ENCODE measurements at regions not wholly inside any gene's neighbourhood (a gene's known extent, or its start where the extent isn't known, plus 50 kb on each side); places are given as distances from the start of the nearest gene placed in this dataset.
"Not testable (repeated sequence)": the region's sequence is repeated elsewhere in the genome, so short reads cannot be mapped to it uniquely, and the experiment has no call there.

DNA sequence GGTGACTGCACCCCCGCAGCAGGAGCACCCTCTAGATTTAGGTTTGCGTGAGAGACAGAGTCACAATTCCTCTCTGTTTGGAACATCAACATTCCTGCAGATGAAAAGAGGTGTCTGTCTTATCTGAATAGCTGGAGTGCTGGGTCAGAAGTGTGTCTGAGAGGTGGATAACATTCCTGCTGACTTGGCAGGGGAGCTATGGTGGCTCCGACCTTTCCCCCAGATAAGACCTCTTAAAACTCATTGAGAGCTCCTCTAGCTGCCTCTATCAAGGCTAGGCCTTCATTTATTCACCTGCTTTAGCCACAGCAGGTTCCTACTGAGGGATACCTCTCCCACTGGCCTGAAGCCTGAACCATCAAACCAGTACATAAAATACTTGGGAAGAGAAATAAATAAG, 615.5 kb downstream of the LRRC70 start:
- H3K27ac Mint-ChIP-seq = no peak overlapping the region
- no peaks in the 10 kb centered on the region for H3K4me1 Mint-ChIP-seq (ENCODE audit: low read depth)
- intact Hi-C loops (cut with micrococcal nuclease) = no loop called here
- H3K27me3 Mint-ChIP-seq (ENCODE audit: insufficient read depth) = no peaks in the 10 kb centered on the region
- DNase-seq (ENCODE audit: low spot score) = no peak
- H3K36me3 Mint-ChIP-seq (ENCODE audit: low read depth) = no peaks in the 10 kb centered on the region
- H3K9me3 Mint-ChIP-seq = no peaks in the 10 kb centered on the region
- H3K4me3 Mint-ChIP-seq = no peak overlapping the region

DNA sequence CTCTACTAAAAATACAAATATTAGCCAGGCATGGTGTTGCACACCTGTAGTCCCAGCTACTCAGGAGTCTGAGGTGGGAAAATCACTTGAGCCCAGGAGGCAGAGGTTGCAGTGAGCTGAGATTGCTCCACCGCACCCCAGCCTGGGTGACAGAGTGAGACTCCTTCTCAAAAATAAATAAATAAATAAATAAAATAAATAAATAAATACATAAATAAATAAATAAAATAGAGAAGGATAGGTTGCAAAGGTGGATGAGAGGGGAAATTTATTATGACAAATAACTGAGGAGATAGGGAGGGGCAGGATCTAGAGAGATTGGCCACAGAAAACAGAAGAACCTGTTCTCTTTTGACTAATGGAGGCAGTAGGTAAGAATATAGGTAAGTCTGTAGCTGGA, 601.6 kb downstream of the LRRC70 start:
- intact Hi-C loops (cut with micrococcal nuclease); H3K4me3 Mint-ChIP-seq; H3K4me1 Mint-ChIP-seq (ENCODE audit: low read depth); H3K27ac Mint-ChIP-seq; H3K27me3 Mint-ChIP-seq (ENCODE audit: insufficient read depth); H3K36me3 Mint-ChIP-seq (ENCODE audit: low read depth); H3K9me3 Mint-ChIP-seq; DNase-seq (ENCODE audit: low spot score): not testable (repeated sequence)

DNA sequence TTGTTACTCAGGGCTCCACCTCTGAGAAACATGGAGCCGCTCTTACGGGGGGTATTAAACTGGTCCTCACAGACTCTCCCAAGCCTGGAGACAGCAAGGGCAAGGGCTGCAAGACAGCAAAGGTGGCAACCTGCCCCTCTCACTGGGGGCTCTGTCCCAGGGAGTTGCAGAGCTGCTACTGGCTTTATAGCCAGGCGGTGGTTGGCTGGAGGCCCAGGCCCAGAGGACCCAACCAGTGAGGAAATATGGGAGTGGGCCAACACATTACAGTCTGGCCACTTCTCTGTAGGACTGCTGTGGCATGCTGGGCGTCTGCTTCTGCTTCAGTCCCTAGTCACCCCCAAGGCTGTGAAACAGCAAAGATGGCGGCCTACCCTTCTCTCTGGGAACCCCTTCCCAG, 597.2 kb downstream of the LRRC70 start:
- Mint-ChIP-seq H3K36me3 (ENCODE audit: low read depth) (no peaks in the 10 kb centered on the region), H3K27ac (no peak overlapping the region), H3K9me3 (no peaks in the 10 kb centered on the region), H3K4me1 (ENCODE audit: low read depth) (no peaks in the 10 kb centered on the region), H3K27me3 (ENCODE audit: insufficient read depth) (no peaks in the 10 kb centered on the region), H3K4me3 (no peak overlapping the region)
- no peak for DNase-seq (ENCODE audit: low spot score)
- intact Hi-C loops (cut with micrococcal nuclease) = no loop called here

DNA sequence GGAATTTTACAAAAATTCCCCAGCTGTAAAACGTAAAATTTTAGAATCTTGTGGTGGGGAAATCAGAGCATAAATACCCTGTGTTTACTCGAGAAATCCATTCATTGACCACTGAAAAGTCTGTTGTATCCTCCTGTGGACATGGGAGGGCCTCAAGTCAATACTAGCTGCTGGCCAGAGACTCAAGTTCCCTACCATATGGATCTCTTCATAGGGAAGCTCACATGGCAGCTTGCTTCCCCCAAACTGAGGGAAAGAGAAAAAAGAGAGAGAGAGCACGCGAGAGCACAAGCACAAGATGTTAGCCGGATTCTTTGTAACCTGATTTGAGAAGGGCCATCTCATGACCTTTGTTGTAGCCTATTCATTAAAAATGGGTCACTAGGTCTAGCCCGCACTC, 591.9 kb downstream of the LRRC70 start:
- intact Hi-C loops (cut with micrococcal nuclease) = no loop called here

DNA sequence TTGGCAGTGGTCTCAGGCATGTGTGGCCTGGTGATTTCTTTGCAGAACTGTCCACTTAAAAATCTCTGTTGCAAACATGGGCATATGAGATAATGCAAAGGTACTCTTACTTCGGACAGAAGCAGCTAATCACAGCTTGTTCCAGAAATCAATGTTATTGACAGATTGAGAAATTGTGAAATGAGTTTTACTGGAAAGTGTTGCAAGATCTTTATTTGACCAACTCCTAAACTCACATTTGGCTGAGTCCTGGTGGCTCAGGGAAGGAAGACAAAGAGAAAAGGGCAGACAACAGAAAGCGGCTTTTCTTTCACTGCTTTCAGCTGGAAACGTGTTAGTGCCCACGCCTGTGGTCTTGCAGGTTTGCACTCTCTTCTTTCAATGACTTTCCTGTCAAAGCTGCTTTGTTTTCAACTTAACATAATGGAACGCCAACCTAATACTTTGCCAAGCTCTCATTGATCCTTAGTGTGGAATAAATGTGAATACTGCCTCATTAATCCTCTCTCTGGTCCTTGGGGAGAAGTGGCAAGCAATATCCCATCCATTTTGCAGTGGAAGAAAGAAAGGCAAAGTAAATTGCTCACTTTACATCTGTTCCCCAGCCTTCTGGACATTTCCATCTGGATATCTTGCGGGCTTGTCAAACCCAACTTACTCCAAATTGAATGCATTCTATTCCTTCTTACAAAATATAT, 586.4 kb downstream of the LRRC70 start:
- Mint-ChIP-seq H3K4me1 (ENCODE audit: low read depth) (no peaks in the 10 kb centered on the region), H3K36me3 (ENCODE audit: low read depth) (no peaks in the 10 kb centered on the region), H3K27ac (no peak overlapping the region), H3K27me3 (ENCODE audit: insufficient read depth) (no peaks in the 10 kb centered on the region), H3K4me3 (no peak overlapping the region), H3K9me3 (peaks cover 5% of the 10 kb centered on the region)
- intact Hi-C loops (cut with micrococcal nuclease) = no loop called here
- DNase-seq (ENCODE audit: low spot score) = no peak

More for the DNA sequence above, 591.9 kb downstream of the LRRC70 start:
- Mint-ChIP-seq H3K27ac (no peak overlapping the region), H3K27me3 (ENCODE audit: insufficient read depth) (no peaks in the 10 kb centered on the region), H3K4me1 (ENCODE audit: low read depth) (no peaks in the 10 kb centered on the region), H3K36me3 (ENCODE audit: low read depth) (no peaks in the 10 kb centered on the region), H3K9me3 (peaks cover 5% of the 10 kb centered on the region), H3K4me3 (no peak overlapping the region)
- DNase-seq (ENCODE audit: low spot score) = no peak

DNA sequence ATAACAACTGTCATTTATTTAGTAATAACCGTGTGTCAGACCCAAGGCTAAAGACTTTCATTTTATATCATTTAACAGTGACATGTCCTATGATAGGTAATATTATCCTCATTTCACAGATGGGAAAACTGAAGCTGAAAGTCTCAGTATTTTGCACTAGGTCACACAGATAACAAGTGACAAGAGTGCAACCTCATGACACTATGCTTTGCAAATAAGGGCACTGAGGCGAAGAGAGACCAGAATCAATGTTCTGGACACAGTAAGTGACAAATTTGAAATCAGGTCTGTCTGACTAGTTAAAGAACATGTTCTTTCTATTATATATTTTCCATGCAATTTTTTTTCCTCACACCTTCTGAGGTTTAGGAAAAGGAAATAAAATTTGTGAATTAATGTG, 585.7 kb downstream of the LRRC70 start:
- Mint-ChIP-seq H3K4me1 (ENCODE audit: low read depth) (no peaks in the 10 kb centered on the region), H3K27ac (no peak overlapping the region), H3K36me3 (ENCODE audit: low read depth) (no peaks in the 10 kb centered on the region), H3K4me3 (no peak overlapping the region), H3K9me3 (peaks cover 5% of the 10 kb centered on the region), H3K27me3 (ENCODE audit: insufficient read depth) (no peaks in the 10 kb centered on the region)
- intact Hi-C loops (cut with micrococcal nuclease) = no loop called here
- no peak for DNase-seq (ENCODE audit: low spot score)

DNA sequence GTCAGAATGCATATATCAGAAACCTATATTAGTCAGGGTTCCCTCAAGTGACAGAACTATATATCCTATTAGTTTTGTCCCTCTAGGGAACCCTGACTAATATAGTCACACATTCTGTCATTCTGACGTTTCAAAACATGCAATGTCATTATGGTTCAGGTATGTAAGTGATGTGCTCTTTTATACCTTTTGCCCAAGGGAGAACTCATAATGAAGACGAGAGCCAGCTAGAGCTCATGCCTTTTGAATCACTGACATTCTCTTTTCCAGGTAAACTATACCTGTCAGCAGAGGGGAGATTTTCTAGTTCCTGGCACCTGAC, 576.7 kb downstream of the LRRC70 start:
- H3K4me1 Mint-ChIP-seq (ENCODE audit: low read depth) = no peaks in the 10 kb centered on the region
- no peaks in the 10 kb centered on the region for H3K9me3 Mint-ChIP-seq
- intact Hi-C loops (cut with micrococcal nuclease) = no loop called here
- no peaks in the 10 kb centered on the region for H3K27me3 Mint-ChIP-seq (ENCODE audit: insufficient read depth)
- no peaks in the 10 kb centered on the region for H3K36me3 Mint-ChIP-seq (ENCODE audit: low read depth)
- H3K4me3 Mint-ChIP-seq = no peak overlapping the region
- DNase-seq (ENCODE audit: low spot score) = no peak
- no peak overlapping the region for H3K27ac Mint-ChIP-seq

DNA sequence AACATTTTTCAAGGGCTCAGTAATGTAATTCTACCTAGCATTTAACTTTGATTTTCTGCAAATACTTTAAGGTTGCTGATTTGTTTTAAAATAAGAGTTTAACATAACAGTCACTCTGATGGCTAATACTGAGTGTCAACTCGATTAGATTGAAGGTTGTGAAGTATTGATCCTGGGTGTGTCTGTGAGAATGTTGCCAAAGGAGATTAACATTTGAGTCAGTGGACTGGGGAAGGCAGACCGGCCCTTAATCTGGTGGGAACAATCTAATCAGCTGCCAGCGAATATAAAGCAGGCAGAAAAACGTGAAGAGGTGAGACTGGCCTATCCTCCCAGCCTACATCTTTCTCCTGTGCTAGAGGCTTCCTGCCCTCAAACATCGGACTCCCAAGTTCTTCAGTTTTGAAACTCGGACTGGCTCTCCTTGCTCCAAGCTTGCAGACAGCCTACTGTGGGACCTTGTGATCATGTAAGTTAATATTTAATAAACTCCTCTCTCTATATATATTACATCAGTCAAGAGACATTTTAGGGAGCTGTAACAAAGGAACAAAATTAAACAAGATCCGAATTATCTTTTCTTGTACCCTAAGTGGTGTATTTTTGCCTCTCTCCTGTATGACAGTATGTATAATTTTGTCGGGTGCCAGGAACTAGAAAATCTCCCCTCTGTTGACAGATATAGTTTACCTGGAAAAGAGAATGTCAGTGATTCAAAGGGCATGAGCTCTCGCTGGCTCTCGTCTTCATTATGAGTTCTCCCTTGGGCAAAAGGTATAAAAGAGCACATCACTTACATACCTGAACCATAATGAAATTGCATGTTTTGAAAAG, 576.1 kb downstream of the LRRC70 start:
- Mint-ChIP-seq H3K4me1 (ENCODE audit: low read depth) (no peaks in the 10 kb centered on the region), H3K27me3 (ENCODE audit: insufficient read depth) (no peaks in the 10 kb centered on the region), H3K36me3 (ENCODE audit: low read depth) (no peaks in the 10 kb centered on the region), H3K27ac (no peak overlapping the region), H3K4me3 (no peak overlapping the region), H3K9me3 (no peaks in the 10 kb centered on the region)
- DNase-seq (ENCODE audit: low spot score) = no peak
- intact Hi-C loops (cut with micrococcal nuclease) = no loop called here

DNA sequence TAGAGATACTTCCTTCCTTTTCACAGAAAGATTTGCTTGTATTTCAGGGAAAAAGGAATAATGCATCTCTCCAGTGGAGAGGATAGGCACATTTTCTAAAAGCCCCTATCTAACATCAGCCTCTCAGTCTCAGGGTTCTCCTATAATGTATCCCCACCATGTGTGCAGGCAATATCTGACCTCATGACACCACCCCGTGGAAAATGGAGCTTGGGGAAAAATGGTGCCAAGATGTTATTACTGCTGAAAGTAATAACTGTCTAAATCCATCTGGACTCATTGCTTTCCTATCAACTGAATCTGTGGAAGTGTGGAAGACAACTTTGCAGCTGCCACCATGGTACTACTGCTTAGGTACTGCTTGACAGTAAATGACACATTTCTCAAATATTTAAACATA, 574.3 kb downstream of the LRRC70 start:
- no peaks in the 10 kb centered on the region for H3K36me3 Mint-ChIP-seq (ENCODE audit: low read depth)
- no peak for DNase-seq (ENCODE audit: low spot score)
- no peaks in the 10 kb centered on the region for H3K9me3 Mint-ChIP-seq
- intact Hi-C loops (cut with micrococcal nuclease) = no loop called here
- H3K27me3 Mint-ChIP-seq (ENCODE audit: insufficient read depth) = no peaks in the 10 kb centered on the region
- H3K27ac Mint-ChIP-seq = no peak overlapping the region
- H3K4me1 Mint-ChIP-seq (ENCODE audit: low read depth) = no peaks in the 10 kb centered on the region
- no peak overlapping the region for H3K4me3 Mint-ChIP-seq

DNA sequence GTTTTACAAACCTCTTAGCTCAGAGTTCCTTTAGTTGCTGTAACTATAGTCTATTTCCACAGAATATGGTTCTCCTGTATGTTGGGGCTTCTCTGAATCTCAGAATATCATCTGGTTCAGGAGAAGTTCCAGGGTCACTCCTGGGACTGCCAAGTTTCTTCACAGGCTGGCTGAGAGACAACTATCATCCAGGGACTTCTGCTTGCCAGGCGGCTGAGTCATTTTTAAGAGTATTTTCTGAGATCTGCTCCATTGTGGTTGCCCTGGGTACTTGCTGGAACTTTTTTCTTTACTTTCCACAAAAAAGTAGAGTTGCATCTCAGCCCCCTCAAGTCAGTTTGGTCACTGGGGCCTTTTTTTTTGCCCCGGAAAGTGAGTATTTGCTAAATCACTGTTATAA, 566.5 kb downstream of the LRRC70 start:
- H3K4me3 Mint-ChIP-seq = no peak overlapping the region
- no peaks in the 10 kb centered on the region for H3K4me1 Mint-ChIP-seq (ENCODE audit: low read depth)
- intact Hi-C loops (cut with micrococcal nuclease) = no loop called here
- H3K36me3 Mint-ChIP-seq (ENCODE audit: low read depth) = no peaks in the 10 kb centered on the region
- H3K27ac Mint-ChIP-seq = no peak overlapping the region
- H3K9me3 Mint-ChIP-seq = no peaks in the 10 kb centered on the region
- DNase-seq (ENCODE audit: low spot score) = no peak
- H3K27me3 Mint-ChIP-seq (ENCODE audit: insufficient read depth) = no peaks in the 10 kb centered on the region

DNA sequence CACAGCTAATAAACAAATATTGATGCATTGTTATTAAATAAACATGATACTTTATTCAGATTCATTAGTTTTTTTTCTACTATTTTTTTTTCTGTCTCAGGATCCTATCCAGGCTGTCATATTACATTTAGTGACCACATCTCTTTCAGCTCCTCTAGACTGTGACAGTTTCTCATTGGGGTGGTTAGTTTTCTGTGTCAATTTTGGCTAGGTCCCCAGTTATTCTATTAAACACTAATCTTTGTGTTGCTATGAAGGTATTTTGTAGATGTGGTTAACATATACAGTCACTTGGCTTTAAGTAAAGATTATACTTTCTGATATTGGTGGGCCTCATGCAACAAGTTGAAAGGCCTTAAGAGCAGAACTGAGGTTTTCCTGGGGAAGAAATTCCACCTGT, 563.0 kb downstream of the LRRC70 start:
- intact Hi-C loops (cut with micrococcal nuclease) = no loop called here
- no peak for DNase-seq (ENCODE audit: low spot score)
- Mint-ChIP-seq H3K4me1 (ENCODE audit: low read depth) (no peaks in the 10 kb centered on the region), H3K9me3 (no peaks in the 10 kb centered on the region), H3K4me3 (no peak overlapping the region), H3K36me3 (ENCODE audit: low read depth) (no peaks in the 10 kb centered on the region), H3K27ac (no peak overlapping the region), H3K27me3 (ENCODE audit: insufficient read depth) (no peaks in the 10 kb centered on the region)

DNA sequence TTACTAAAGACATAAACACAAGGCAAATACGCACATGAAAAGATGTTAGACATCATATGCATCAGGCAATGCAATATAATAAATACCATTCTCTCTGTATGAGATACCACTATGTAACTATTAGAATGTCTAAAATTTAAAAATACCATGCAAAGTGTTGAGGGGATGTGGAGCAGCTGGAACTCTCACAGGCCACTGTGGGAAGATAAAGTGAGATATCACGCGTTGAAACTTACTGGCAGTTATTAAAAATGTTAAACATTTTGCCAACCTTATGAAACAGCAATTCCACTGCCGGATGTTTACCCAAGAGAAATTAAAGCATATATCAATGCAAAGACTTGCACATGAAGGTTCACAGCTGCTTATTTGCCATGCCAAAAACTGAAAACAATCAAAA, 556.7 kb downstream of the LRRC70 start:
- no peak for DNase-seq (ENCODE audit: low spot score)
- intact Hi-C loops (cut with micrococcal nuclease) = no loop called here
- Mint-ChIP-seq H3K27ac (no peak overlapping the region), H3K4me1 (ENCODE audit: low read depth) (no peaks in the 10 kb centered on the region), H3K36me3 (ENCODE audit: low read depth) (no peaks in the 10 kb centered on the region), H3K4me3 (no peak overlapping the region), H3K27me3 (ENCODE audit: insufficient read depth) (no peaks in the 10 kb centered on the region), H3K9me3 (no peaks in the 10 kb centered on the region)

DNA sequence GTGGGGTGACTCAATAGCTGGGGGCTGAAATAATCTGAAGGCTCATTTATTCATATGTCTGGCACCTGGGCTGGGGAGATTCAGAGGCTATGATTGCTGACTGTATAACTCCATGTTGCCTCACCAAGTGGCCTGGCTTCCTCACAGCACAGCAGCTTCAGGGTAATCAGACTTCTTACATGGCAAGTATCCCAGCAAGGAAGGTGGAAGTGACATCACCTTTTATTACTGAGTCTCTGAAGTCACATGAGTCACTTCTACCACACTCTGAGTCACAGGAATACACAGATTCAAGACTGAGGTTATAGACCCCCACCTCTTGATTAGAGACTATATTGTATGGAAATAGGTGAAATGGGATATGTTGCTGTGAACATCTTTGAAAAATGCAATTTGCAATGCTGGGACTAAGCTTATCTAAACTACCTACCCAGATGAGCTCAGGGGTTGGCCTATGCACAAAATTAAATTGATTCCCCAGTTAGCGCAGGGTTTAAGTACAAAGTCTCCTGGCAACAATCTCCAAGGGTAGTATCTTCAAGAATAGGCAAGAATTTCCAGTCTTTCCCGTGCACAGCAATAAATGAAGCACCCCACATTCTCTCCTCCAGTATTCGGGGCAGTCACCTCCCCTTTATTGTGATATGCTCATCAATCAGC, 553.1 kb downstream of the LRRC70 start:
- Mint-ChIP-seq H3K4me3 (no peak overlapping the region), H3K4me1 (ENCODE audit: low read depth) (no peaks in the 10 kb centered on the region), H3K27ac (no peak overlapping the region), H3K27me3 (ENCODE audit: insufficient read depth) (no peaks in the 10 kb centered on the region), H3K36me3 (ENCODE audit: low read depth) (no peaks in the 10 kb centered on the region), H3K9me3 (no peaks in the 10 kb centered on the region)
- intact Hi-C loops (cut with micrococcal nuclease) = loop anchor here (5.0 kb wide), 1 partner anchor 551 kb away; no protein-coding TSS in a partner anchor
- no peak for DNase-seq (ENCODE audit: low spot score)
